MCF 10A (cell line): ENCODE measurements at regions not wholly inside any gene's neighbourhood (a gene's known extent, or its start where the extent isn't known, plus 50 kb on each side); places are given as distances from the start of the nearest gene placed in this dataset.
A peak's percentile ranks its signal among the peaks of the same experiment; 100 is the strongest.

Experiments
- BruUV-seq: library from RNA; stranded (reverse); fragments of 400-500 nt; replicated peaks from 2 replicates; lab custom pipeline; 2021; lab: Mats Ljungman, UMichigan
- CTCF ChIA-PET: fragments of 300-600 bp; sonication (Branson Sonifier 250); formaldehyde crosslinking; extraction: SDS; loops from one replicate; lab custom pipeline; 2021; ENCODE audit warnings: antibody characterized with exemption, inconsistent platforms; lab: Yijun Ruan, JAX
- POLR2A ChIA-PET: fragments of 300-600, 350-650 bp; sonication (Branson Sonifier 250); formaldehyde crosslinking; extraction: SDS; loops from one replicate; lab custom pipeline; 2020; ENCODE audit warnings: antibody characterized with exemption, inconsistent platforms; lab: Yijun Ruan, JAX
- DNase-seq: peaks from one replicate; pipeline ENCODE4 v3.0.0-alpha.2; 2018; ENCODE audit not compliant: unreplicated experiment
- H3K27ac Mint-ChIP-seq: one replicate; pipeline ENCODE4 v1.8.0; 2022; ENCODE audit warnings: mild to moderate bottlenecking, low read depth, mixed read lengths; ENCODE audit not compliant: unreplicated experiment
- H3K27me3 Mint-ChIP-seq: one replicate; pipeline ENCODE4 v1.8.0; 2022; ENCODE audit warnings: mixed read lengths; ENCODE audit not compliant: insufficient read depth, unreplicated experiment
- H3K36me3 Mint-ChIP-seq: one replicate; pipeline ENCODE4 v1.8.0; 2022; ENCODE audit warnings: mild to moderate bottlenecking, moderate library complexity, mixed read lengths; ENCODE audit not compliant: insufficient read depth, unreplicated experiment
- H3K4me1 Mint-ChIP-seq: one replicate; pipeline ENCODE4 v1.8.0; 2022; ENCODE audit warnings: mixed read lengths; ENCODE audit not compliant: insufficient read depth, unreplicated experiment
- H3K4me3 Mint-ChIP-seq: one replicate; pipeline ENCODE4 v1.8.0; 2022; ENCODE audit warnings: mild to moderate bottlenecking, moderate library complexity, mixed read lengths; ENCODE audit not compliant: unreplicated experiment
- H3K9me3 Mint-ChIP-seq: one replicate; pipeline ENCODE4 v1.8.0; 2022; ENCODE audit warnings: mixed read lengths; ENCODE audit not compliant: unreplicated experiment
- CTCF ChIP-seq: fragments of 200-600 bp; IDR thresholded peaks from one replicate; pipeline ENCODE4 v1.8.0; 2022; ENCODE audit warnings: antibody characterized with exemption, mild to moderate bottlenecking; ENCODE audit not compliant: unreplicated experiment
- intact Hi-C: fragments of 100-400 bp; cut with micrococcal nuclease; formaldehyde crosslinking; loops from 2 replicates; pipeline ENCODE4 v1.14.1; 2022

GRCh38 chr13:61766667-61767058 lies 351.0 kb upstream of the PCDH20 start:
- no peak for TF ChIP-seq CTCF
- ChIA-PET CTCF (interaction anchor here (0.7 kb wide), 1 partner anchor 803 kb away, joined by 3 read pairs; no protein-coding TSS in a partner anchor), POLR2A (no interaction called here)
- Mint-ChIP-seq H3K4me1 (no peaks in the 10 kb centered on the region), H3K36me3 (no peaks in the 10 kb centered on the region), H3K27ac (no peak overlapping the region), H3K9me3 (peaks cover 6% of the 10 kb centered on the region), H3K4me3 (no peak overlapping the region), H3K27me3 (no peaks in the 10 kb centered on the region)
- intact Hi-C loops: no loop called here
- no peak for DNase-seq
- no TSS peak for BruUV-seq

- Mint-ChIP-seq H3K9me3 (peaks cover 6% of the 10 kb centered on the region), H3K27me3 (no peaks in the 10 kb centered on the region), H3K36me3 (no peaks in the 10 kb centered on the region), H3K4me3 (no peak overlapping the region), H3K27ac (no peak overlapping the region), H3K4me1 (no peaks in the 10 kb centered on the region)
- ChIA-PET CTCF (interaction anchor here (0.7 kb wide), 1 partner anchor 1549 kb away, joined by 3 read pairs; no protein-coding TSS in a partner anchor), POLR2A (no interaction called here)
- no peak for TF ChIP-seq CTCF
- DNase-seq: no peak
- BruUV-seq: no TSS peak
- intact Hi-C loops: no loop called here
Measured at GRCh38 chr13:61765940-61766666, 350.5 kb upstream of the PCDH20 start.

- BruUV-seq: no TSS peak
- ChIA-PET POLR2A (no interaction called here), CTCF (interaction anchor here (0.7 kb wide), 1 partner anchor 1550 kb away, joined by 3 read pairs; no protein-coding TSS in a partner anchor)
- Mint-ChIP-seq H3K27me3 (no peaks in the 10 kb centered on the region), H3K4me1 (no peaks in the 10 kb centered on the region), H3K9me3 (peaks cover 6% of the 10 kb centered on the region), H3K36me3 (no peaks in the 10 kb centered on the region), H3K27ac (no peak overlapping the region), H3K4me3 (no peak overlapping the region)
- DNase-seq: peak; percentile 52
- no peak for TF ChIP-seq CTCF
- intact Hi-C loops: no loop called here
Measured at GRCh38 chr13:61765181-61765742, 349.6 kb upstream of the PCDH20 start.

GRCh38 chr13:61761690-61762089 lies 346.0 kb upstream of the PCDH20 start:
- Mint-ChIP-seq H3K4me1 (no peaks in the 10 kb centered on the region), H3K4me3 (no peak overlapping the region), H3K27me3 (no peaks in the 10 kb centered on the region), H3K27ac (no peak overlapping the region), H3K9me3 (peaks cover 6% of the 10 kb centered on the region), H3K36me3 (no peaks in the 10 kb centered on the region)
- POLR2A ChIA-PET: no interaction called here
- no TSS peak for BruUV-seq
- CTCF ChIA-PET: no interaction called here
- no peak for DNase-seq
- no peak for TF ChIP-seq CTCF
- intact Hi-C loops: no loop called here
